ENCODE measurements at regions not wholly inside any gene's neighbourhood (a gene's known extent, or its start where the extent isn't known, plus 50 kb on each side); places are given as distances from the start of the nearest gene placed in this dataset.

GRCh38 chr13:38520041-38520440, 166.8 kb upstream of the FREM2 start:
- DNase-seq, result no peak

DNA sequence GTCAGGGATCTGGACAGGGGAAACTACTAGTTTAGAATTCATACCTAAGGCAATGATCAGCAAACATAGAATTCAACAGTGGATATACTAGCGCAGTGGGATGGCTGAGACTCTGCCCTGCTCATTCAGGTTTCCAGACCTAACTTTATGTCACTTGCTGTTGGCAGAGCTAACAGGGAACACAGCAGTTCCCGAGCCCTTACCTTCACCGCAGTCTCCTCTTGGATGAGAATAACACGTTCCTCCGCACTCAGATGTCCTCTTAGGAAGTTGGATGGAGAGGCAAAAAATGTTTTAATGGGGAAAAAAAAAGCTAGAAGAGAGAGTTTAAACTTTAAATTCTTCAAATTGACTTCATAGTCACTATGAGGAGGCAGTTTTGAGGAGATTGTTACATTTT, 159.7 kb upstream of the FREM2 start:
- no peak for DNase-seq

DNA sequence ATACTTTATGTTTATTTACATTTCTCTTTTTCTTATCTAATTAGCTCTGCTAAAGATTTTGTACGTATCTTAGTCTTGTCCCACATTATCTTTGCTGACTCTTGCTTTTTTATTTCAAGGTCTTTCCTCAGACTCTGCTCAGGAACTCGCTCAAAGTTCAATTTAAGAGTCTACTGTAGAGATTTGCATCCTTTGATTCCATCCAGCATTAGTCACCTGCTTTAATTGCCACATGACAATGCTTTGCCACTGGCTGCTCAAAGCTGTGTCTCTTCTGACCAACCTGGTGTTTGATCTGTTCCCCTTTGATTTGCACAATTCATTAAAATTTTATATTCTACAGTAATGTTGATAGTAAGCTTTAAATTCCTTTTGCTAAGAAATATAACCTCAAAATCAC, 157.9 kb upstream of the FREM2 start:
- no peak for DNase-seq

- DNase-seq, result no peak
Measured at GRCh38 chr13:38530492-38530891, 156.4 kb upstream of the FREM2 start.

GRCh38 chr13:38535261-38535660, 151.6 kb upstream of the FREM2 start:
- no peak for DNase-seq

GRCh38 chr13:38537051-38537450, 149.8 kb upstream of the FREM2 start:
- no peak for DNase-seq

- DNase-seq, result no peak
Measured at GRCh38 chr13:38538422-38538821, 148.5 kb upstream of the FREM2 start.

DNA sequence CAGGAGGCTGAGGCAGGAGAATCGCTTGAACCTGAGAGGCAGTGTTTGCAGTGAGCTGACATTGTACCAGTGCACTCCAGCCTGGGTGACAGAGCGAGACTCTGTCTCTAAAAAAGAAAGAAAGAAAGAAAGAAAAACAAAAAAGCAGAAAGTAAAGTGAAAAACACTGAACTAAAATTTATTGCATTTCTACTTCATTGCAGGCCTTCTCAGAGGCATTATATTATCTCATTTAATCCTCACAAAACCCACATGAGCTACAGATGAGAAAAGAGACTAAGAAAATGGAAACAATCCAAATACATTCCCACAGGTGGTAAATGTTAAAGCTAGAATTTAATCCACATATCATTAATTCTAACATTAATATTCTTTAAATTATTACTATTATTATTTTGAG, 147.2 kb upstream of the FREM2 start:
- DNase-seq, result no peak

DNA sequence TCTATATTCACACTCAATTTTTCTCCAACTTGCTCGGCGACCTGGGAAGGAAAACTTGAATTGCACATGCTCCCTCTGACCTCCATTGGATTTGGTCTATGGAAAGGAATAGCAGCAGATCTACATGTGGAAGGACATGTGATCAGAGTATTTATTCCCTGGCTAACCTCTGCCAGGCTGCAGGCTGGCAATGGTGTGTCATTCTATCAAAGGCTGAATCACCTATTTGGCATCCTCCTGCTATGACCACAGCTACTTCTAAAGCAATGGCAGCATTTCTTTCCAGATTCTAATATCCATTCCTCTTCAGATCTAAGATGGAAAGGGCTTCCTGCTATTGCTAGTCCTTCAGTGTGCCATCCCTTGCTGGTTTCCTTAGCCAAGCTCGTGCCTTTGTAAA, 144.3 kb upstream of the FREM2 start:
- no peak for DNase-seq

DNA sequence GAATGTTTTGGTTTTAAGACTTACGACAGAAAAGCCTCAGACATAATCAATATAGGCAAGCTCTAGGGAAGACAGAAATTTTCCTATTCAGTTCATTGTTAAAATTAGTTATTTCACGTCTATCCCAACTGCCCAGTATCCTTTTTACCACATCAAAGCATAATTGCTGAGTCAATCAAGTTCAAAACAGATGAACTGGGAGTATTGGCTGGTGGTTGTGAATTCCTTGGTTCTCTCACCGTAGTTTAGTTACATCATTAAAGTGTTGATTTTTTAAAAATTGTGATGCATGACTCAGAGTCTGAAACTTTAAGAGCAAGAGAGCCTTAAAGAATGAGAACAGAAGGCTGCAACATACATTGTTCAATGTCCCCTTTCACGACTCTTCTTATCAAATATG, 143.3 kb upstream of the FREM2 start:
- DNase-seq, result no peak

DNA sequence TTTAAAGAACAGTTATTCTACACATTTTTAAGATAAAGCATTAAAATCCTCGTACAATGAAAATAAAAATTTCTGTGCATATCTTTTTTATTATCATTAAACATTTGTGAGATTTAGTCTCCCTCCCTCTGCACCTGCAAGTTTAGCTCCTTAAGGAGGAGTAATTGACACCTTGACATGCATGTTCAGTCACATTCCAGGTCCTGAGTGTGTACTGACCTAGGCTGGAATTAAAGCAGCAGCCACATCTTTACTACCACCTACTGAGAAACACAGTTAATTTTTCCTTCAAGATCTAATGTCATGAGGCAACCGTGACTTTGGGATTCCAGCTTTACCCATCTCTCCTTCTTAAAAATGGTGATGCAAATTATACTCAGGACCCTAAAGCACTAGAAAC, 123.1 kb upstream of the FREM2 start:
- no peak for DNase-seq

GRCh38 chr13:38564256-38565150, 122.4 kb upstream of the FREM2 start:
- no peak for DNase-seq

DNA sequence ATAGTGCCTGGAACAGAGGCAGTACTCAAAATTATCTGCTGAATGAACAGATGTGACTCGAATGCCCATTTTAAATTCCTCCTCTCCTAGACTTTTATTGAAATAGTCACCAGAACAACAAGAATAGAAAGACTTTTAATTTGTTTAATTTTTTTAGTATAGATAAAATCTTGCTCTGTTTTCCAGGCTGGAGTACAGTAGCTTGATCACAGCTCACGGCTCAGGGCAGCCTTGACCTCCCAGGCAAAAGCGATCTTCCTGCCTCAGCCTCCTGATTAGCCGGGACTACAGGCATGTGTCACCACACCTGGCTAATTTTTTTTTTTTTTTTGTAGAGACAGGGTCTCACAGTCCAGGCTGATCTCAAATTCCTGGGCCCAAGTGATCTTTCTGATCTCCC, 120.9 kb upstream of the FREM2 start:
- no peak for DNase-seq

- DNase-seq, result no peak
Measured at GRCh38 chr13:38566519-38566918, 120.4 kb upstream of the FREM2 start.

DNA sequence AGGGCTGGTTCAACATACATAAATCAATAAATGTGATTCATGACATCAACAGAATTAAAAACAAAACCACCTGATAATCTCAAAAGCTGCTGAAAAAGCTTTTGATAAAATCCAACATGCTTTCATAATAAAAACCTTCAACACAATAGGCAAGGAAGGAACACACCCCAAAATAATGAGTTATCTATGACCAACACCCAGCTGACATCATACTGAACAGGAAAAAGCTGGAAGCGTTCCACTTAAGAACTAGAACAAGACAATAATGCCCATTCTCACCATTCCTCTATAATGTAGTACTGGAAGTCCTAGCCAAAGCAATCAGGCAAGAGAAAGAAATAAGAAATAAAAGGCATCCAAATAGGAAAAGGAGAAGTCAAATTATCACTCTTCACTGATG, 116.2 kb upstream of the FREM2 start:
- no peak for DNase-seq

GRCh38 chr13:38575427-38575826, 111.5 kb upstream of the FREM2 start:
- no peak for DNase-seq

DNA sequence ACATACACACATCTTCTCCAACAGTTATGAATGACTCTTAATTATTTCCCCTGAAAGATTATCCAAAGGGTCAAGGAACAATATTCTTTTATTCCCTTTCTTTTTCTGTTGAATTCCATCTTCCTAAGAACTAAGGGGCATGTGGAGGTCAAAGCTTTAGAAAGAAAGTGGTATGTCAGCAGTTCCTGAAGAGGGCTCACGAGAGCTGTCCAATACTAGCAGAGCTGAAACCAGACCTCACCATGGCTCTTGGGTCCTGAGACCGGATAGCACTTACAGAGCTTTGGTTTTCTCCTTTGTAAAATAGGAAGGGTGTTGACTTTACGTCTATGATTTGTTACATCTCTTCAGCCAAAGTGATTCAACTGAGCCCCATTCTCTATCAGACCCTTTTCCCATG, 109.8 kb upstream of the FREM2 start:
- DNase-seq, result no peak

DNA sequence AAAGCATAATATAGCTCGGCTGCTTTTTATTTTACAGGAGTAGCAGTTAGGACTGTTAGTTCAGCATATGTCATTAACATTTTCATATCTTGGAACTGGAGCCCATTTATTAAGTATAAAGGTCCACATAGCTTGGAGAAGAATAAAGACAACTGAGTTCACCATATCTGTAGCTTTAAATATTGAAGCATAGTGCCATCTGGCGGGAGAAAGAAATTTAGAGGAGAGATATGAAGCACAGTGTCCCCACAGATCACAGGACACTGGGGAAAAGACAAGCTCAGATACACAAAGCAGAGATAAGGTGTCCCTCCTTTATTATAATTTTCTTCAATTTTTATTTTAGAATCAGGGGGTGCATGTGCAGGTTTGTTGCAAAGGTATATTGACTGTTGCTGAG, 104.7 kb upstream of the FREM2 start:
- peak; percentile 22 for DNase-seq

DNA sequence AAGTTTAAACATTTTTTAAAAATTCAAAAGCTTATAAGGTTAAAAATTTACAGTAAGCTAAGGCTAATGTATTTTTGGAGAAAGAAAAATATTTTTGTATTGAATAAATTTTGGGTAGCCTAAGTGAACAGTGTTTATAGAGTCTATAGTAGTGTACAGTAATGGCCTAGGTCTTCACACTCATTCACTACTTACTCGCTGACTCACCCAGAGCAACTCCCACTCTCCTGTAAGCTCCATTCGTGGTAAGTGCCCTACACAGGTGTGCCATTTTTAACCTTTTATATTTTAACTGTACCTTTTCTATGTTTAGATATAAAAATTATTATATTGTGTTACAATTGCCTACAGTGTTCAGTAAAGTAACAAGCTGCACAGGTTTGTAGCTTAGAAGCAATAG, 96.6 kb upstream of the FREM2 start:
- no peak for DNase-seq

DNA sequence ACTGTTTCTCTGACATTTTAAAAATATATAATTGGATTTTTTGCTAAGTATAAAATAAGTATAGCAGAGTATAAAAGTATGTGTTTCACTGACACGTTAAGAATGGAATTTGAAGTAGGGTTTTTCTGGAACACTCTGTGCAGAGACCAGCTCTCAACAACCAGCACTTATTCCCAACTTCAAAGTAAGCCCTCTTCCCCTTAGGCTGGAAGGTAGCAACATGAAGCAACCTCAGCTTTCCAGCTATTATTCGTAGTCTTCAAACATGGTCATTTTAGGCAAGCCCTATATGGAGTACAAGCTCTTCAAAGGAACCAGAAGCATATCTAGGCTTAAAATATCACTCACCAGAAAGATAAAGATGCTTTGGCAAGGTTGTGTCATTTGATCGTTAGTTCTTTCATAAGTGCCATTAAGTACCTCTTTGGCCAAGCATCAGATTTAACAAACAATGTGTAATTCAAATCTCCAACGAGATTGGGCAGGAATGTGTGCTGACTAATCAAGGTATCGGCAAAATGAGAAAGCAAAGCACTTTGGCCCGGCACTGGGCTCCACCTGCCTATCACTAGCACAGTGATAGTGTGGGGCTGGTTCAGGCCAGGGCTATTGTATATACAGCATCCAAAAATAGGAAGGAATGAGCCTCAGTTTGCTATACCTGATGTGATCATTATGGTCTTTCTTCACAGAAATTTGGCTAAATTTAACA, 95.9 kb upstream of the FREM2 start:
- no peak for DNase-seq

DNA sequence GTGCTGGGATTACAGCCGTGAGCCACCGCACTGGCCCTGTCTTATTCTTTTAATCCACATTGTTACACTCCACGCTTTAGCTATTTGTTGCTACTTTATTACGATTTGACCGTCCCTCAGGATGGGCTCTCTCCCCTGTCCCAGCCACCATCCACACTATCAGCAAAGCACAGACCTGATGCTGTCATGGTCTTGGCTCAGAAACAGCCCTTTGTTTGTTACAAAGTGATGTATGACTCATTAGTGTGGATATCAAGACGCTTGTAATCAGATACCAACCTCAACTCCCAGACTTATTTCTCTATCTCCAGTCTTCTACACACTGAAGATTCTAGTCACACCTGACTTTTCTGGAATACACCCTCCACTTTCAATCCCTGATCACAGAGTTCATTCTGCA, 84.6 kb upstream of the FREM2 start:
- DNase-seq, result no peak

- no peak for DNase-seq
Measured at GRCh38 chr13:38606699-38607535, 80.0 kb upstream of the FREM2 start.

DNA sequence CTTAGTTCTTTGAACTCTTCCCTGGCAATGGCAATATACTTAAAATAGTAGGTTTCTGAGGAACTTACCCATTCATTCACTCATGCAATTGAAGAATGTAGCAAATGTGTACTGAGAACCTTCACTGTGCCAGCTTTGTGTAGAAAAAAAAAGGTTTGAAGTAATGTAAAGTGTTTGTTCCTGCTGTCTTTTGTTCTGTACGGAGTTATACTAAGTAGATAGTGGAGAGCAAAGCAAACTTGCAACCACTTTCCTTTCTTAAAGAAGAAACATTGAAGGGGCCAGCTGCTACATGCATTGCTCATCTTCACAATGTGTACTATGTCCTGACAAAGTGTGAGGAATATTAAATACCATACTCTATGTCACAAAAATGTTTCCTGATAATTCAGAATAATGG, 68.9 kb upstream of the FREM2 start:
- DNase-seq, result no peak

- no peak for DNase-seq
Measured at GRCh38 chr13:38618336-38618735, 68.5 kb upstream of the FREM2 start.
